ENCODE measurements at regions not wholly inside any gene's neighbourhood (a gene's known extent, or its start where the extent isn't known, plus 50 kb on each side); places are given as distances from the start of the nearest gene placed in this dataset.

DNA sequence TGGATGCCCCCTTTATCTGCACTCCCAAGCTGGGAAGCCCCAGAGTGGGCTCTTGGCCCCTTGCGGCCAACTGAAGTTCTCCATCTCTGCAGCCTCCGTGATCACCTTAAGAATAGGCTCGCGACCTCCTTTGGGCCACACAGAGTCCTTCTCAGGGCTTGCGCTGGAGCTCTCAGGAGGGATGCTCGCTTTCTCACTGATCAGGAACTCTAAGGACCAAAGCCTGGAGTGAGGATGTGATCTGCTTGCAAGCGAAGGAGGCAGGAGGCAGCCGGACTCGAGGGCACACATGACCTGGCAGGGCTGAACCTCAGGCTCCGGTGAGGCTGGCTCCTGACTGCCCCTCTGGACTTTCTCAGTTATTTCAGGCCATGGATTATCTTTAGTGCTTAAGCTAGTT is 192.1 kb upstream of the MKI67 start:
- no peak overlapping the region for H3K4me2 ChIP-seq (ENCODE audit: low read length)
- no peaks in the 10 kb centered on the region for H3K4me1 ChIP-seq
- no peaks in the 10 kb centered on the region for H3K27me3 ChIP-seq (ENCODE audit: control insufficient read depth, insufficient read depth, low read length)
- H2AFZ ChIP-seq = no peak overlapping the region
- TF ChIP-seq, protein P1, sequence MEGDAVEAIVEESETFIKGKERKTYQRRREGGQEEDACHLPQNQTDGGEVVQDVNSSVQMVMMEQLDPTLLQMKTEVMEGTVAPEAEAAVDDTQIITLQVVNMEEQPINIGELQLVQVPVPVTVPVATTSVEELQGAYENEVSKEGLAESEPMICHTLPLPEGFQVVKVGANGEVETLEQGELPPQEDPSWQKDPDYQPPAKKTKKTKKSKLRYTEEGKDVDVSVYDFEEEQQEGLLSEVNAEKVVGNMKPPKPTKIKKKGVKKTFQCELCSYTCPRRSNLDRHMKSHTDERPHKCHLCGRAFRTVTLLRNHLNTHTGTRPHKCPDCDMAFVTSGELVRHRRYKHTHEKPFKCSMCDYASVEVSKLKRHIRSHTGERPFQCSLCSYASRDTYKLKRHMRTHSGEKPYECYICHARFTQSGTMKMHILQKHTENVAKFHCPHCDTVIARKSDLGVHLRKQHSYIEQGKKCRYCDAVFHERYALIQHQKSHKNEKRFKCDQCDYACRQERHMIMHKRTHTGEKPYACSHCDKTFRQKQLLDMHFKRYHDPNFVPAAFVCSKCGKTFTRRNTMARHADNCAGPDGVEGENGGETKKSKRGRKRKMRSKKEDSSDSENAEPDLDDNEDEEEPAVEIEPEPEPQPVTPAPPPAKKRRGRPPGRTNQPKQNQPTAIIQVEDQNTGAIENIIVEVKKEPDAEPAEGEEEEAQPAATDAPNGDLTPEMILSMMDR (IDR thresholded peaks at IDR 0.05) = no peak
- H3K9ac ChIP-seq = no peak overlapping the region
- no peaks in the 10 kb centered on the region for H3K36me3 ChIP-seq (ENCODE audit: control insufficient read depth, insufficient read depth, low read length)
- H3K79me2 ChIP-seq = no peaks in the 10 kb centered on the region
- no peak overlapping the region for H3K27ac ChIP-seq
- no peaks in the 10 kb centered on the region for H3K9me3 ChIP-seq (ENCODE audit: control insufficient read depth, low read length)
- H3K4me3 ChIP-seq (ENCODE audit: low read depth, low read length) = no peak overlapping the region

GRCh38 chr10:128318913-128319312 is 192.7 kb upstream of the MKI67 start:
- Histone ChIP-seq H3K36me3 (ENCODE audit: control insufficient read depth, insufficient read depth, low read length) (no peaks in the 10 kb centered on the region), H3K9me3 (ENCODE audit: control insufficient read depth, low read length) (no peaks in the 10 kb centered on the region), H3K27ac (no peak overlapping the region), H3K4me2 (ENCODE audit: low read length) (no peak overlapping the region), H3K4me1 (no peaks in the 10 kb centered on the region), H3K27me3 (ENCODE audit: control insufficient read depth, insufficient read depth, low read length) (no peaks in the 10 kb centered on the region), H3K9ac (no peak overlapping the region), H3K4me3 (ENCODE audit: low read depth, low read length) (no peak overlapping the region), H2AFZ (no peak overlapping the region), H3K79me2 (no peaks in the 10 kb centered on the region)
- TF ChIP-seq, protein P1 (IDR thresholded peaks at IDR 0.05) = no peak

- TF ChIP-seq, protein P1 (IDR thresholded peaks at IDR 0.05) = no peak
- Histone ChIP-seq H3K9ac (no peak overlapping the region), H3K4me3 (ENCODE audit: low read depth, low read length) (no peak overlapping the region), H3K27me3 (ENCODE audit: control insufficient read depth, insufficient read depth, low read length) (no peaks in the 10 kb centered on the region), H3K36me3 (ENCODE audit: control insufficient read depth, insufficient read depth, low read length) (no peaks in the 10 kb centered on the region), H3K79me2 (no peaks in the 10 kb centered on the region), H2AFZ (no peak overlapping the region), H3K9me3 (ENCODE audit: control insufficient read depth, low read length) (no peaks in the 10 kb centered on the region), H3K4me1 (no peaks in the 10 kb centered on the region), H3K27ac (no peak overlapping the region), H3K4me2 (ENCODE audit: low read length) (no peak overlapping the region)
Observed at GRCh38 chr10:128322106-128322505, 195.9 kb upstream of the MKI67 start.

DNA sequence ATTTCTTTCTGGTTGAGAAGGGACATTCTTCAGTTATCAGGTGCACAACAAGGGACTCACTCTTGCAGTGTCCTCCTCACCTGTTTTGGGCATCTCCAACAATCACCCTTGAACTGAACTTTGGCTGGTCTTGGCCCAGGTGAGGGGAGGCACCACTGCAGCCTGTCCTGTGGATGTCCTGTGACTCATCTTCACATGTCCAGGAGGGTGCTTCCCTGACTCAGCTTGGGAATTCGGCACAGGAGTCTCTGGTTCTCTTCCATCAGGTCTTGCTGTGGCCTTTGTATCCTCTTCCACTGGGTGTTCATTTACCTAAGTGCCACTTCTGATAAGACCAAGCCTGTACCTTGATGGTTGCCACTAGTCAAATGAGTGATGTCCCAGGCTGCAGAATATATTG is 196.7 kb upstream of the MKI67 start:
- Histone ChIP-seq H3K4me3 (ENCODE audit: low read depth, low read length) (no peak overlapping the region), H2AFZ (no peak overlapping the region), H3K27ac (no peak overlapping the region), H3K79me2 (no peaks in the 10 kb centered on the region), H3K4me2 (ENCODE audit: low read length) (no peak overlapping the region), H3K9ac (no peak overlapping the region), H3K36me3 (ENCODE audit: control insufficient read depth, insufficient read depth, low read length) (no peaks in the 10 kb centered on the region), H3K27me3 (ENCODE audit: control insufficient read depth, insufficient read depth, low read length) (no peaks in the 10 kb centered on the region), H3K4me1 (no peaks in the 10 kb centered on the region), H3K9me3 (ENCODE audit: control insufficient read depth, low read length) (no peaks in the 10 kb centered on the region)
- TF ChIP-seq, protein P1 (IDR thresholded peaks at IDR 0.05) = no peak

DNA sequence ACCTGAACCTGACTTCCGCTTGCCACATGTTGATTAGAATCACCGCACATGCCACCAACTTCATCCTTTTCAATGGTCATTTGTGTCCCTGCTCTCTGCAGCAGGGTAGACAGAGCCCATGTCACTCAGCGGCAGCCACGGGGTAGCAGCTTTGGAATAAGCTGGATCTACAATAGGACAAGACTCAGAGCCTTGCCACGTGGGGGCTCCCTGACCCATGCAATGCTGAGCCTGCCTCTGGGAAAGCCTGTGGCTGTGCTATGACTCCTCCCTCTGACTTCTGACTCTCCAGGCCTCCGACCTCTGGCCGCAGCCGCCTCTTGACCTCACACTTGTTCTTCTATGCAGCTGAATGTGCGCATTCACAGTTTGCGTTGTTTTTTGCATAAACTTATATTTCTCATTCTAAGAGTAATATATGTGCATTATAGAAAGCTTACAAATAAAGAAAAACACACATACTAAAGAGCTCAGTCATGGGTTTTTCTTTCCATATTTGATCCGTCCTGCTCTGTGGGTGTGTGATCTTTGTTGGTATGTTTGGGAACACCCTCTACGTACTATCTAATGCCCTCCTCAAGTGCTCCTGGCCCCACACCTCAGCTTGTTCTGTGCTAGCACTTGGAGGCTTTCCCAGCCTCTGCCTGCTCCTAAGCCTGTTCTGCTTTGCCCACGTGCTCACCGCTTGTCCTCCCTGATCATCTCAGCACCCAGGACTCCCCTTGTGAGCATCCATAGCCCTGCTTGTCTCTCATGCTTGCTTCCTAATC is 198.0 kb upstream of the MKI67 start:
- no peak overlapping the region for H2AFZ ChIP-seq
- H3K9ac ChIP-seq = no peak overlapping the region
- H3K79me2 ChIP-seq = no peaks in the 10 kb centered on the region
- H3K36me3 ChIP-seq (ENCODE audit: control insufficient read depth, insufficient read depth, low read length) = no peaks in the 10 kb centered on the region
- H3K4me2 ChIP-seq (ENCODE audit: low read length) = no peak overlapping the region
- TF ChIP-seq, protein P1 (IDR thresholded peaks at IDR 0.05) = no peak
- no peaks in the 10 kb centered on the region for H3K9me3 ChIP-seq (ENCODE audit: control insufficient read depth, low read length)
- no peaks in the 10 kb centered on the region for H3K4me1 ChIP-seq
- H3K27me3 ChIP-seq (ENCODE audit: control insufficient read depth, insufficient read depth, low read length) = no peaks in the 10 kb centered on the region
- no peak overlapping the region for H3K4me3 ChIP-seq (ENCODE audit: low read depth, low read length)
- H3K27ac ChIP-seq = no peak overlapping the region

Data from parathyroid adenoma (tissue), 2 donors.